ENCODE measurements at regions not wholly inside any gene's neighbourhood (a gene's known extent, or its start where the extent isn't known, plus 50 kb on each side); places are given as distances from the start of the nearest gene placed in this dataset.

- Histone ChIP-seq H3F3A (ENCODE audit: insufficient read depth, low read depth) (no peaks in the 10 kb centered on the region), H3K4me3 (no peak overlapping the region), H3K79me2 (ENCODE audit: low read depth) (no peaks in the 10 kb centered on the region), H3K36me3 (ENCODE audit: low read depth) (no peaks in the 10 kb centered on the region), H4K20me1 (ENCODE audit: insufficient read depth) (no peaks in the 10 kb centered on the region), H3K27ac (no peak overlapping the region), H3K4me2 (no peak overlapping the region), H3K9me2 (ENCODE audit: insufficient read depth) (no peaks in the 10 kb centered on the region), H3K27me3 (ENCODE audit: insufficient read depth, low read depth) (no peaks in the 10 kb centered on the region), H3K9me3 (ENCODE audit: insufficient read depth, low read depth) (no peaks in the 10 kb centered on the region), H2AFZ (no peak overlapping the region), H3K4me1 (replicated peaks; ENCODE audit: insufficient read depth) (0 out of 2 replicates have a peak, but pooled peaks cover 5% of the 10 kb centered on the region)
- ChIA-PET POLR2A (ENCODE audit: unreplicated experiment) (no interaction called here), CTCF (interaction anchor here (0.5 kb wide), 1 partner anchor 247 kb away, joined by 5 read pairs; no protein-coding TSS in a partner anchor)
- TF ChIP-seq, protein P1, sequence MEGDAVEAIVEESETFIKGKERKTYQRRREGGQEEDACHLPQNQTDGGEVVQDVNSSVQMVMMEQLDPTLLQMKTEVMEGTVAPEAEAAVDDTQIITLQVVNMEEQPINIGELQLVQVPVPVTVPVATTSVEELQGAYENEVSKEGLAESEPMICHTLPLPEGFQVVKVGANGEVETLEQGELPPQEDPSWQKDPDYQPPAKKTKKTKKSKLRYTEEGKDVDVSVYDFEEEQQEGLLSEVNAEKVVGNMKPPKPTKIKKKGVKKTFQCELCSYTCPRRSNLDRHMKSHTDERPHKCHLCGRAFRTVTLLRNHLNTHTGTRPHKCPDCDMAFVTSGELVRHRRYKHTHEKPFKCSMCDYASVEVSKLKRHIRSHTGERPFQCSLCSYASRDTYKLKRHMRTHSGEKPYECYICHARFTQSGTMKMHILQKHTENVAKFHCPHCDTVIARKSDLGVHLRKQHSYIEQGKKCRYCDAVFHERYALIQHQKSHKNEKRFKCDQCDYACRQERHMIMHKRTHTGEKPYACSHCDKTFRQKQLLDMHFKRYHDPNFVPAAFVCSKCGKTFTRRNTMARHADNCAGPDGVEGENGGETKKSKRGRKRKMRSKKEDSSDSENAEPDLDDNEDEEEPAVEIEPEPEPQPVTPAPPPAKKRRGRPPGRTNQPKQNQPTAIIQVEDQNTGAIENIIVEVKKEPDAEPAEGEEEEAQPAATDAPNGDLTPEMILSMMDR (conservative IDR thresholded peaks at IDR 0.05), result no peak
- no peak for DNase-seq
- no TSS peak for BruUV-seq (replicated peaks)
- intact Hi-C loops (cut with micrococcal nuclease; ENCODE audit: unreplicated experiment), result no loop called here
Measured at GRCh38 chr5:56588131-56588487, 227.2 kb upstream of the MAP3K1 start.

DNA sequence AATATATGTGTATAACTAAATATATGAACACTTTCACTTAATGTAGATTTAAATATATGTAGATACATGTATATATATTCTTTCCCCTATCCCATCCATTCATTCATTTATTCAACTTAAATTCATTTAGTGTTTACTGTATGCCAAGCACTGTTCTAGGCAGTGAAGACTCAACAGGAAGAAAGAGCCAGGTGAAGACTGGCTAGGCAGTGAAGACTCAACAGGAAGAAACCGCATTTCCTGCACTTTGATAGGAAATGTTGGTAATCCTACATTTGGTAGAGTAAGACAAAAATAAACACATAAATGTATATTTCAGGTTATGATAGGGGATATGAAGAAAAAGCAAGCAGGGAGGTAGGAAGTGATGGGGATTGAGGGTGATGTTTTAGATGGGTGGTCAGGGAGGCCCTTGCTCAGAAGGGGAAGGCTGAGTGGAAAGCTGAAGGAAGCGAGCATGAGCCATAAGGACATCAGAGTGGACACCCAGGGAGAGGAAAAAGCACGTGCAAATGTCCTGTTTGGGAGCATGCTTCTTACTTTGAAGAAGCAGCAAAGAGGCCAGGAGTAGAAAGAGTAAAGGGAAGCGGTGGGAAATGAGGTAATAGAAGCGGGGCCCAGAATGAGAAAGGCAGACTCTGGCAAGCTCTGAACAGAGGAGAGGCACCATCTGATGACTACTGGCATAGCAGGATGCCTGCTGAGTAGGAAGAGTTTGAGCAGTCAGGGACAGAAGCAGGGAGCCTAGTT, 227.8 kb upstream of the MAP3K1 start:
- no peak overlapping the region for H2AFZ ChIP-seq
- POLR2A ChIA-PET (ENCODE audit: unreplicated experiment), result no interaction called here

GRCh38 chr5:56585999-56586691, 229.2 kb upstream of the MAP3K1 start:
- H3K9me2 ChIP-seq (ENCODE audit: insufficient read depth), result no peaks in the 10 kb centered on the region
- no peaks in the 10 kb centered on the region for H3F3A ChIP-seq (ENCODE audit: insufficient read depth, low read depth)
- BruUV-seq (replicated peaks), result no TSS peak
- no peaks in the 10 kb centered on the region for H3K9me3 ChIP-seq (ENCODE audit: insufficient read depth, low read depth)
- H3K79me2 ChIP-seq (ENCODE audit: low read depth), result no peaks in the 10 kb centered on the region
- no peaks in the 10 kb centered on the region for H4K20me1 ChIP-seq (ENCODE audit: insufficient read depth)
- intact Hi-C loops (cut with micrococcal nuclease; ENCODE audit: unreplicated experiment), result no loop called here
- H3K4me3 ChIP-seq, result no peak overlapping the region
- DNase-seq, result no peak
- ChIA-PET POLR2A (ENCODE audit: unreplicated experiment) (interaction anchor here (0.6 to 1.2 kb wide), 2 partner anchors 52 to 110 kb away, joined by 3 to 5 read pairs; no protein-coding TSS in a partner anchor), CTCF (no interaction called here)
- H3K27me3 ChIP-seq (ENCODE audit: insufficient read depth, low read depth), result no peaks in the 10 kb centered on the region
- no peak overlapping the region for H2AFZ ChIP-seq
- H3K27ac ChIP-seq, result no peak overlapping the region
- 0 out of 2 replicates have a peak, but pooled peaks cover 5% of the 10 kb centered on the region for H3K4me1 ChIP-seq (replicated peaks; ENCODE audit: insufficient read depth)
- TF ChIP-seq, protein P1 (conservative IDR thresholded peaks at IDR 0.05), result no peak
- TF ChIP-seq EZH2 (IDR thresholded peaks at IDR 0.05; ENCODE audit: low read depth), result no peak
- no peak overlapping the region for H3K4me2 ChIP-seq
- no peaks in the 10 kb centered on the region for H3K36me3 ChIP-seq (ENCODE audit: low read depth)

More for the DNA sequence above, 227.8 kb upstream of the MAP3K1 start:
- Histone ChIP-seq H3F3A (ENCODE audit: insufficient read depth, low read depth) (no peaks in the 10 kb centered on the region), H4K20me1 (ENCODE audit: insufficient read depth) (no peaks in the 10 kb centered on the region), H3K4me1 (replicated peaks; ENCODE audit: insufficient read depth) (0 out of 2 replicates have a peak, but pooled peaks cover 5% of the 10 kb centered on the region), H3K27me3 (ENCODE audit: insufficient read depth, low read depth) (no peaks in the 10 kb centered on the region), H3K4me2 (no peak overlapping the region), H3K4me3 (no peak overlapping the region), H3K9me2 (ENCODE audit: insufficient read depth) (no peaks in the 10 kb centered on the region), H3K9me3 (ENCODE audit: insufficient read depth, low read depth) (no peaks in the 10 kb centered on the region), H3K36me3 (ENCODE audit: low read depth) (no peaks in the 10 kb centered on the region), H3K27ac (no peak overlapping the region), H3K79me2 (ENCODE audit: low read depth) (no peaks in the 10 kb centered on the region)
- BruUV-seq (replicated peaks), result no TSS peak
- CTCF ChIA-PET, result no interaction called here
- no peak for DNase-seq
- no peak for TF ChIP-seq EZH2 (IDR thresholded peaks at IDR 0.05; ENCODE audit: low read depth)
- TF ChIP-seq, protein P1 (conservative IDR thresholded peaks at IDR 0.05), result no peak
- intact Hi-C loops (cut with micrococcal nuclease; ENCODE audit: unreplicated experiment), result no loop called here

Measured in PC-9 (cell line).